ENCODE measurements at regions not wholly inside any gene's neighbourhood (a gene's known extent, or its start where the extent isn't known, plus 50 kb on each side); places are given as distances from the start of the nearest gene placed in this dataset.

- Histone ChIP-seq H3K4me2 (ENCODE audit: insufficient read depth, low read length) (no peak overlapping the region), H3K9me3 (ENCODE audit: low read depth, low read length) (no peaks in the 10 kb centered on the region), H3K79me2 (ENCODE audit: insufficient read depth, low read length) (no peaks in the 10 kb centered on the region), H3K27ac (ENCODE audit: low read depth, low read length) (no peak overlapping the region), H4K20me1 (ENCODE audit: insufficient read depth, low read length) (no peaks in the 10 kb centered on the region), H2AFZ (ENCODE audit: low read length) (no peak overlapping the region), H3K36me3 (ENCODE audit: insufficient read depth, low read length) (no peaks in the 10 kb centered on the region), H3K4me3 (ENCODE audit: insufficient read depth, low read length) (no peak overlapping the region), H3K4me1 (ENCODE audit: insufficient read depth, low read length) (no peaks in the 10 kb centered on the region), H3K27me3 (ENCODE audit: insufficient read depth, low read length) (no peaks in the 10 kb centered on the region)
- TF ChIP-seq, protein P1, sequence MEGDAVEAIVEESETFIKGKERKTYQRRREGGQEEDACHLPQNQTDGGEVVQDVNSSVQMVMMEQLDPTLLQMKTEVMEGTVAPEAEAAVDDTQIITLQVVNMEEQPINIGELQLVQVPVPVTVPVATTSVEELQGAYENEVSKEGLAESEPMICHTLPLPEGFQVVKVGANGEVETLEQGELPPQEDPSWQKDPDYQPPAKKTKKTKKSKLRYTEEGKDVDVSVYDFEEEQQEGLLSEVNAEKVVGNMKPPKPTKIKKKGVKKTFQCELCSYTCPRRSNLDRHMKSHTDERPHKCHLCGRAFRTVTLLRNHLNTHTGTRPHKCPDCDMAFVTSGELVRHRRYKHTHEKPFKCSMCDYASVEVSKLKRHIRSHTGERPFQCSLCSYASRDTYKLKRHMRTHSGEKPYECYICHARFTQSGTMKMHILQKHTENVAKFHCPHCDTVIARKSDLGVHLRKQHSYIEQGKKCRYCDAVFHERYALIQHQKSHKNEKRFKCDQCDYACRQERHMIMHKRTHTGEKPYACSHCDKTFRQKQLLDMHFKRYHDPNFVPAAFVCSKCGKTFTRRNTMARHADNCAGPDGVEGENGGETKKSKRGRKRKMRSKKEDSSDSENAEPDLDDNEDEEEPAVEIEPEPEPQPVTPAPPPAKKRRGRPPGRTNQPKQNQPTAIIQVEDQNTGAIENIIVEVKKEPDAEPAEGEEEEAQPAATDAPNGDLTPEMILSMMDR (IDR thresholded peaks at IDR 0.05; ENCODE audit: extremely low read depth, low read depth, low read length) = peak; percentile 53
- peak; percentile 83 for DNase-seq (ENCODE audit: insufficient read length, low spot score, missing footprints)
Observed at GRCh38 chr18:11387880-11388279, 221.5 kb upstream of the SLC35G4 start.

GRCh38 chr18:11383381-11383780 is 226.0 kb upstream of the SLC35G4 start:
- Histone ChIP-seq H3K4me3 (ENCODE audit: insufficient read depth, low read length) (no peak overlapping the region), H3K79me2 (ENCODE audit: insufficient read depth, low read length) (no peaks in the 10 kb centered on the region), H3K27ac (ENCODE audit: low read depth, low read length) (no peak overlapping the region), H3K36me3 (ENCODE audit: insufficient read depth, low read length) (no peaks in the 10 kb centered on the region), H3K4me1 (ENCODE audit: insufficient read depth, low read length) (no peaks in the 10 kb centered on the region), H2AFZ (ENCODE audit: low read length) (no peak overlapping the region), H3K9me3 (ENCODE audit: low read depth, low read length) (no peaks in the 10 kb centered on the region), H3K4me2 (ENCODE audit: insufficient read depth, low read length) (no peak overlapping the region), H3K27me3 (ENCODE audit: insufficient read depth, low read length) (no peaks in the 10 kb centered on the region), H4K20me1 (ENCODE audit: insufficient read depth, low read length) (no peaks in the 10 kb centered on the region)
- no peak for DNase-seq (ENCODE audit: insufficient read length, low spot score, missing footprints)
- TF ChIP-seq, protein P1 (IDR thresholded peaks at IDR 0.05; ENCODE audit: extremely low read depth, low read depth, low read length) = no peak

DNA sequence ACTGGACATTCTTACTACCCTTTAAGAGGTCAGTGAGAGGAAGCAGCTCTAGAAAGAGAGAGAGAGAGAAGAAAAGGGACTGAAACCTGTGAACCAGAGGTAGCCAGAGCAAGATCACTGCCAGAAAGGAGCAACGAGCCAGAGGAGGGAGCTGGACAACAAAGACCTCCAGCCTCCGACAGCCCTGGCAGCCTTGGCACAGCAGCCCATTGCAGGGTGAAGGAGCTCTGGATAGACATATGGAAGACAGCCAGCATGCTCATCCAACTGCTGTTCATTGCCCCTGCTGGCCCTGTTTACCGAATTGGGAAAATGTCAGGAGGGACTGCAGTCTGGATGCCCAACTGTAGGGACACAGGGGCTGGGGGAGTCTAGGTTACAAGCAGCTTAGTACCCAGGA is 228.4 kb upstream of the SLC35G4 start:
- Histone ChIP-seq H3K4me3 (ENCODE audit: insufficient read depth, low read length) (no peak overlapping the region), H3K27ac (ENCODE audit: low read depth, low read length) (no peak overlapping the region)
- TF ChIP-seq, protein P1 (IDR thresholded peaks at IDR 0.05; ENCODE audit: extremely low read depth, low read depth, low read length) = no peak

DNA sequence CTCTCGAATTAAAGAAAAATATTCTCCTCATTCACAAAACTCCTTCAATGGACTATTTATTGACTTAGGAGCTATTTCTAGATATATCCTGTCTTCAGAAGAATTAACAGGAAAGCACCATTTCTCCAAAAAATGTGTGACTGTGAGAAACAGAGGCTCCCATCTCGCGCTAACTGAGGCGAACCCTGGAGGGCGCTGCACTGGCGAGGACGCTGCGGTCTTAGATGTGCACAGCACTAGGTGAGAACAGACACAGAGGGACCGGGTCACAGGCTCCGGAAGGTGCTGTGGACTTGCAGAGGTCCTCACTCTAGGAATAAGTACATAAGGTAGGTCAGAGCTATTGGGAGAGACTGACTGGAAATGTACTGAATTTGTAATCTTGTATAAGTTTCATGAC is 229.7 kb upstream of the SLC35G4 start:
- TF ChIP-seq, protein P1 (IDR thresholded peaks at IDR 0.05; ENCODE audit: extremely low read depth, low read depth, low read length) = no peak
- H3K79me2 ChIP-seq (ENCODE audit: insufficient read depth, low read length) = no peaks in the 10 kb centered on the region
- no peak overlapping the region for H3K4me2 ChIP-seq (ENCODE audit: insufficient read depth, low read length)
- no peaks in the 10 kb centered on the region for H3K36me3 ChIP-seq (ENCODE audit: insufficient read depth, low read length)
- H3K9me3 ChIP-seq (ENCODE audit: low read depth, low read length) = no peaks in the 10 kb centered on the region
- no peaks in the 10 kb centered on the region for H3K27me3 ChIP-seq (ENCODE audit: insufficient read depth, low read length)
- H2AFZ ChIP-seq (ENCODE audit: low read length) = no peak overlapping the region
- no peak overlapping the region for H3K4me3 ChIP-seq (ENCODE audit: insufficient read depth, low read length)
- no peak for DNase-seq (ENCODE audit: insufficient read length, low spot score, missing footprints)
- H3K4me1 ChIP-seq (ENCODE audit: insufficient read depth, low read length) = no peaks in the 10 kb centered on the region
- no peaks in the 10 kb centered on the region for H4K20me1 ChIP-seq (ENCODE audit: insufficient read depth, low read length)
- H3K27ac ChIP-seq (ENCODE audit: low read depth, low read length) = no peak overlapping the region

More for the DNA sequence above, 228.4 kb upstream of the SLC35G4 start:
- Histone ChIP-seq H3K36me3 (ENCODE audit: insufficient read depth, low read length) (no peaks in the 10 kb centered on the region), H3K4me1 (ENCODE audit: insufficient read depth, low read length) (no peaks in the 10 kb centered on the region), H3K79me2 (ENCODE audit: insufficient read depth, low read length) (no peaks in the 10 kb centered on the region), H2AFZ (ENCODE audit: low read length) (no peak overlapping the region), H4K20me1 (ENCODE audit: insufficient read depth, low read length) (no peaks in the 10 kb centered on the region), H3K27me3 (ENCODE audit: insufficient read depth, low read length) (no peaks in the 10 kb centered on the region), H3K4me2 (ENCODE audit: insufficient read depth, low read length) (no peak overlapping the region), H3K9me3 (ENCODE audit: low read depth, low read length) (no peaks in the 10 kb centered on the region)
- DNase-seq (ENCODE audit: insufficient read length, low spot score, missing footprints) = no peak

Measured in osteoblast (primary cell).